HepG2 (cell line): ENCODE measurements at regions not wholly inside any gene's neighbourhood (a gene's known extent, or its start where the extent isn't known, plus 50 kb on each side); places are given as distances from the start of the nearest gene placed in this dataset.

ENCODE experiments used
- ATAC-seq: fragments of 200-7000 bp; cut with Tn5 transposase; 3 replicates; pipeline ENCODE4 v1.9.1; 2020; ENCODE audit warnings: mild to moderate bottlenecking, moderate library complexity
- BruUV-seq: library from RNA; stranded (reverse); fragments of 400-500 nt; replicated peaks from 2 replicates; lab custom pipeline; 2021; lab: Mats Ljungman, UMichigan
- CTCF ChIA-PET: fragments of 300-600 bp; formaldehyde crosslinking; extraction: SDS; loops from one replicate; lab custom pipeline; 2021; ENCODE audit warnings: low total read pairs, inconsistent platforms, low intra/inter-chr PET ratio; lab: Yijun Ruan, JAX
- POLR2A ChIA-PET: fragments of 350-600 bp; sonication (Branson Sonifier 250); formaldehyde crosslinking; loops from one replicate; lab custom pipeline; 2020; ENCODE audit warnings: antibody characterized with exemption, inconsistent platforms; lab: Yijun Ruan, JAX
- DNase-seq: peaks from one replicate; pipeline ENCODE4 v3.0.0-alpha.2; 2015; ENCODE audit warnings: low spot score
- FAIRE-seq: peaks from 3 replicates; lab custom pipeline; 2011; peaks lifted over from hg19 to GRCh38; lab: Jason Lieb, UNC
- H2AFZ ChIP-seq: one replicate; pipeline ENCODE4 v1.6.1; 2011; ENCODE audit warnings: low read length, inconsistent platforms
- H3K27ac ChIP-seq: fragments of 300-600 bp; 3 replicates; pipeline ENCODE4 v1.8.0; 2011; ENCODE audit warnings: mixed run types, mild to moderate bottlenecking, mixed read lengths, low read length, inconsistent platforms; ENCODE audit not compliant: insufficient read depth; ENCODE audit errors: extremely low read length
- H3K27me3 ChIP-seq, 2 experiments: fragments of 200-600 bp in 1 of 2; 2 replicates in 1 of 2; 3 replicates in 1 of 2; pipeline versions ENCODE4 v1.6.0 to v1.8.0; 2011; ENCODE audit warnings: low read length in 2 of 2, mild to moderate bottlenecking in 2 of 2, moderate library complexity in 2 of 2, inconsistent platforms in 1 of 2; ENCODE audit not compliant: insufficient read depth in 2 of 2, control insufficient read depth in 1 of 2
- H3K36me3 ChIP-seq, 2 experiments: fragments of 200-600 bp in 1 of 2; replicated peaks in 1 of 2; 2 replicates in 1 of 2; 3 replicates in 1 of 2; pipeline versions ENCODE4 v1.5.1 to v1.8.0; 2011; ENCODE audit warnings: low read length in 2 of 2, inconsistent platforms in 1 of 2; ENCODE audit not compliant: insufficient read depth in 2 of 2, control insufficient read depth in 1 of 2
- H3K4me1 ChIP-seq: 2 replicates; pipeline ENCODE4 v1.5.1; 2012; ENCODE audit warnings: low read length, inconsistent platforms; ENCODE audit not compliant: insufficient read depth
- H3K4me2 ChIP-seq: 2 replicates; pipeline ENCODE4 v1.6.0; 2011; ENCODE audit warnings: low read depth, low read length, inconsistent platforms
- H3K4me3 ChIP-seq, 3 experiments: fragments of 200-600 bp in 1 of 3; sonication (generic), shearing (Covaris generic) in 1 of 3; replicated peaks in 1 of 3; 2 replicates each; pipeline ENCODE4 v1.5.1; 2011 to 2016; ENCODE audit warnings: low read length in 3 of 3, inconsistent platforms in 2 of 3, low read depth in 2 of 3, mild to moderate bottlenecking in 2 of 3, control low read depth in 1 of 3, mixed read lengths in 1 of 3; ENCODE audit not compliant: insufficient read depth in 1 of 3
- H3K79me2 ChIP-seq: one replicate; pipeline ENCODE4 v1.6.1; 2011; ENCODE audit warnings: low read length, inconsistent platforms; ENCODE audit not compliant: insufficient read depth
- H3K9ac ChIP-seq: 2 replicates; pipeline ENCODE4 v1.6.0; 2011; ENCODE audit warnings: mild to moderate bottlenecking, low read depth, low read length, inconsistent platforms; ENCODE audit not compliant: insufficient read depth
- H3K9me3 ChIP-seq: 2 replicates; pipeline ENCODE4 v1.5.1; 2012; ENCODE audit warnings: mild to moderate bottlenecking, low read length
- H4K20me1 ChIP-seq: 2 replicates; pipeline ENCODE4 v1.6.0; 2011; ENCODE audit warnings: inconsistent platforms, mild to moderate bottlenecking, low read length, moderate library complexity; ENCODE audit not compliant: insufficient read depth
- AKAP8 ChIP-seq: sonication (generic); formaldehyde crosslinking; IDR thresholded peaks from 2 replicates; pipeline ENCODE4 v1.5.1; 2020; ENCODE audit warnings: mild to moderate bottlenecking, missing genetic modification reagents
- ATF6 ChIP-seq: sonication (generic); formaldehyde crosslinking; conservative IDR thresholded peaks from 2 replicates; pipeline ENCODE4 v1.4.0; 2020; ENCODE audit warnings: missing genetic modification reagents
- DBP ChIP-seq: sonication (generic); formaldehyde crosslinking; IDR thresholded peaks from 2 replicates; pipeline ENCODE4 v1.4.0; 2020; ENCODE audit warnings: missing genetic modification reagents; ENCODE audit errors: not compliant biosample characterization
- FOXJ3 ChIP-seq: sonication (generic); formaldehyde crosslinking; IDR thresholded peaks from 2 replicates; pipeline ENCODE4 v1.4.0; 2020; ENCODE audit warnings: missing genetic modification reagents, mild to moderate bottlenecking, borderline replicate concordance
- HDAC2 ChIP-seq: sonication (generic); formaldehyde crosslinking; IDR thresholded peaks from 2 replicates; pipeline ENCODE4 v1.4.0; 2020; ENCODE audit warnings: missing genetic modification reagents
- ZNF782 ChIP-seq: sonication (generic); formaldehyde crosslinking; IDR thresholded peaks from 2 replicates; pipeline ENCODE4 v1.4.0; 2020; ENCODE audit warnings: missing genetic modification reagents, mild to moderate bottlenecking, borderline replicate concordance
- ZNF784 ChIP-seq: sonication (generic); formaldehyde crosslinking; IDR thresholded peaks from 2 replicates; pipeline ENCODE4 v1.5.1; 2020; ENCODE audit warnings: missing genetic modification reagents, mild to moderate bottlenecking, borderline replicate concordance
- WGBS: methylation state at CpG from one replicate; pipeline ENCODE4 v1.1.6; 2017; ENCODE audit warnings: low lambda C conversion rate; 5-methylcytosine and 5-hydroxymethylcytosine counted together
- in situ Hi-C: cut with HindIII; loops from 2 replicates; pipeline ENCODE4 v1.10.0; 2017; ENCODE audit warnings: low pct_unique_long_range_greater_than_20kb; ENCODE audit not compliant: extremely low pct_ligation_motif_present
- intact Hi-C: fragments of 100-400 bp; cut with micrococcal nuclease; formaldehyde crosslinking; loops from one replicate; pipeline ENCODE4 v1.10.0; 2022; ENCODE audit not compliant: unreplicated experiment

- BruUV-seq: no TSS peak
- H3K27me3 ChIP-seq: no peaks in the 10 kb centered on the region; a peak in 1 of 5 replicates
- FAIRE-seq (no peak), DNase-seq (no peak), ATAC-seq (no peak)
- H3K4me2 ChIP-seq: no peak overlapping the region
- intact Hi-C loops (no loop called here), in situ Hi-C loops (no loop called here)
- H3K9me3 ChIP-seq: peaks cover 94% of the 10 kb centered on the region
- 11% methylated on average over 3 of the region's 3 CpGs for WGBS
- no peak overlapping the region for H3K27ac ChIP-seq
- no peaks in the 10 kb centered on the region for H4K20me1 ChIP-seq
- H3K9ac ChIP-seq: no peak overlapping the region
- no peak overlapping the region for H3K4me3 ChIP-seq
- POLR2A ChIA-PET: no interaction called here
- H2AFZ ChIP-seq: no peak overlapping the region
- H3K4me1 ChIP-seq: no peaks in the 10 kb centered on the region
- TF ChIP-seq FOXJ3: no peak
- TF ChIP-seq ZNF784 (CRISPR knock-in tag): no peak
- TF ChIP-seq AKAP8 (CRISPR knock-in tag): no peak
- TF ChIP-seq ATF6 (CRISPR knock-in tag): no peak
- TF ChIP-seq ZNF782 (CRISPR knock-in tag): no peak
- no peak for TF ChIP-seq DBP (CRISPR knock-in tag)
- no peak for TF ChIP-seq HDAC2 (CRISPR knock-in tag)
- no peaks in the 10 kb centered on the region for H3K79me2 ChIP-seq
- H3K36me3 ChIP-seq: no peaks in the 10 kb centered on the region
- CTCF ChIA-PET: no interaction called here
Observed at GRCh38 chr1:68770817-68771216, 273.9 kb upstream of the DEPDC1 start.
